Colonic mucosa (tissue), 4 donors: ENCODE measurements at regions not wholly inside any gene's neighbourhood (a gene's known extent, or its start where the extent isn't known, plus 50 kb on each side); places are given as distances from the start of the nearest gene placed in this dataset.

Experiments used
- DNase-seq: peaks from one replicate; pipeline ENCODE4 v3.0.0-alpha.2; 2020
- H3K27ac ChIP-seq: fragments of 200-600 bp; one replicate; pipeline ENCODE4 v1.8.0; 2021
- H3K27me3 ChIP-seq: fragments of 200-600 bp; one replicate; pipeline ENCODE4 v1.8.0; 2021
- H3K36me3 ChIP-seq: fragments of 200-600 bp; one replicate; pipeline ENCODE4 v1.8.0; 2021
- H3K4me1 ChIP-seq: fragments of 200-600 bp; one replicate; pipeline ENCODE4 v1.8.0; 2021; ENCODE audit warnings: mild to moderate bottlenecking
- H3K4me3 ChIP-seq: fragments of 200-600 bp; one replicate; pipeline ENCODE4 v1.8.0; 2021
- H3K9ac ChIP-seq, 2 donors: one replicate each; pipeline ENCODE4 v1.7.0; 2013; ENCODE audit warnings: control low read depth in 2 of 2, low read depth in 2 of 2, low read length in 2 of 2
- H3K9me3 ChIP-seq: fragments of 200-600 bp; one replicate; pipeline ENCODE4 v1.8.0; 2021
- intact Hi-C: fragments of 100-400 bp; cut with DNase I; formaldehyde crosslinking; loops from one replicate; pipeline ENCODE4 v1.14.1; 2022
- TF ChIP-seq, protein P1 (sequence below): fragments of 200-600 bp; IDR thresholded peaks from one replicate; pipeline ENCODE4 v1.8.0; 2022; ENCODE audit warnings: antibody characterized with exemption, mild to moderate bottlenecking
- donor health status: healthy.
- donor health status: DM: no; HTN: no; CAD: no.
- donor health status: DM: no; HTN: no; CAD: no.

DNA sequence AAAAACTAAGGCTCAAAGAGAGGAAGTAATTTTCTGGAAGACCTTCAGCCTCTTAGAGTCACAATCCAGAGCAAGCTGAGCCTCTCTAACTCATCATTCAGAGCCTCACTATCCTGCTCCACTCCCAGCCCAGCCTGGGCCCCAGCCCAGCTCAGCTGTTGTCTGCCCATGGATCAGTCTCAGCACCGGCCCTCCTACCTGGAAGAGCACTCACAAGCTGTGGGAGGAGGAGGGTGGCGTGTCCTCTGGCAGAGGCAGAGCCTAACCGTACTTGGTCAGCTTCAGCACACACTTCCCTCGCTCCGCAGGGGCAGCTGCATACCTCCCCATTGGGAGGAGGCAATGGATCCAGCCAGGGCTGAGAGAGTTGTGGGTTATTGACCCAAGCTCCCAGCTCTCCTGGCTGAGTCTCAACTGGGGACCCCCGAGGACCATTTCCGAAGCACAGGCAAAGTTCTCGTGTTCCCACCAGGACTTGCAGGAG is 66.7 kb upstream of the GPR26 start:
- no peaks in the 10 kb centered on the region for H3K4me1 ChIP-seq
- no peak overlapping the region for H3K27ac ChIP-seq
- TF ChIP-seq, protein P1, sequence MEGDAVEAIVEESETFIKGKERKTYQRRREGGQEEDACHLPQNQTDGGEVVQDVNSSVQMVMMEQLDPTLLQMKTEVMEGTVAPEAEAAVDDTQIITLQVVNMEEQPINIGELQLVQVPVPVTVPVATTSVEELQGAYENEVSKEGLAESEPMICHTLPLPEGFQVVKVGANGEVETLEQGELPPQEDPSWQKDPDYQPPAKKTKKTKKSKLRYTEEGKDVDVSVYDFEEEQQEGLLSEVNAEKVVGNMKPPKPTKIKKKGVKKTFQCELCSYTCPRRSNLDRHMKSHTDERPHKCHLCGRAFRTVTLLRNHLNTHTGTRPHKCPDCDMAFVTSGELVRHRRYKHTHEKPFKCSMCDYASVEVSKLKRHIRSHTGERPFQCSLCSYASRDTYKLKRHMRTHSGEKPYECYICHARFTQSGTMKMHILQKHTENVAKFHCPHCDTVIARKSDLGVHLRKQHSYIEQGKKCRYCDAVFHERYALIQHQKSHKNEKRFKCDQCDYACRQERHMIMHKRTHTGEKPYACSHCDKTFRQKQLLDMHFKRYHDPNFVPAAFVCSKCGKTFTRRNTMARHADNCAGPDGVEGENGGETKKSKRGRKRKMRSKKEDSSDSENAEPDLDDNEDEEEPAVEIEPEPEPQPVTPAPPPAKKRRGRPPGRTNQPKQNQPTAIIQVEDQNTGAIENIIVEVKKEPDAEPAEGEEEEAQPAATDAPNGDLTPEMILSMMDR = no peak
- H3K4me3 ChIP-seq = no peak overlapping the region
- intact Hi-C loops = no loop called here
- H3K36me3 ChIP-seq = no peaks in the 10 kb centered on the region
- no peaks in the 10 kb centered on the region for H3K27me3 ChIP-seq
- H3K9ac ChIP-seq = no peak overlapping the region
- no peaks in the 10 kb centered on the region for H3K9me3 ChIP-seq
- no peak for DNase-seq

DNA sequence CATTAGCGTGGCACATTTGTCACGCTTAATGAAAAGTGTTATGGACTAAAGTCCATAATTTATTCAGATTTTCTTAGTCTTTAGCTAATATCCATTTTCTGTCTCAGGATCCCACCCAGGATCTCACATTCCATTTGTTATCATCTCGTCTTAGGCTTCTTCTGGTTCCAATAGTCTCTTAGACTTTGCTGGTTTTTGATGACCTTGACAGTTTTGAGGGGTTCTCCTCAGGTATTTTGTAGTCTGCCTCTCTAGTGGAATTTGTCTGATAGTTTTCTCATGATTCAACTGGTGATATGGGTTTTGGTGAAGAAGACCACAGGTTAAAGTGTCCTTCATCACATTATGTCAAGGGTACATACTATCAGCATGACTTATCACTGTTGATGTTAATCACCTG is 66.0 kb upstream of the GPR26 start:
- Histone ChIP-seq H3K36me3 (no peaks in the 10 kb centered on the region), H3K4me3 (no peak overlapping the region), H3K27ac (no peak overlapping the region), H3K9me3 (no peaks in the 10 kb centered on the region), H3K27me3 (no peaks in the 10 kb centered on the region), H3K9ac (no peak overlapping the region), H3K4me1 (no peaks in the 10 kb centered on the region)
- TF ChIP-seq, protein P1 = no peak
- intact Hi-C loops = no loop called here
- no peak for DNase-seq

DNA sequence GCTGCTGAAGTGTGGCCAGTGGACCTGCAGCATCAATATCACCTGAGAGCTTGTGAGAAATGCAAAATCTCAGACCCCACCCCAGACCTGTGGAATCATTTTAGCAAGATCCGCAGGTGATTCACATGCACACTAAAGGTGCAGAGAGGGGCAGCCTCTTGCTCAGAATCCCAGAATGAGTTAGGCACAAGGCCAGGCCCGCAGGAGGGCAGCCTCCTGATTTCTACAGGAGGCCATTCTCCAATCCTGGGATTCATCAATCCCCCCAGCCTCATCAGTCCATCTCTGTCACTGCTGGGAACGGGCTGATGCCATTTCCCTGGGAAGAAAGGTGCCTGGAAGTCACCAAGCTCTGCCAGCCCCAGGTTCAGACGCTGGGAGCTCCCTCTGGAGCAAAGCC is 63.0 kb upstream of the GPR26 start:
- no peaks in the 10 kb centered on the region for H3K9me3 ChIP-seq

DNA sequence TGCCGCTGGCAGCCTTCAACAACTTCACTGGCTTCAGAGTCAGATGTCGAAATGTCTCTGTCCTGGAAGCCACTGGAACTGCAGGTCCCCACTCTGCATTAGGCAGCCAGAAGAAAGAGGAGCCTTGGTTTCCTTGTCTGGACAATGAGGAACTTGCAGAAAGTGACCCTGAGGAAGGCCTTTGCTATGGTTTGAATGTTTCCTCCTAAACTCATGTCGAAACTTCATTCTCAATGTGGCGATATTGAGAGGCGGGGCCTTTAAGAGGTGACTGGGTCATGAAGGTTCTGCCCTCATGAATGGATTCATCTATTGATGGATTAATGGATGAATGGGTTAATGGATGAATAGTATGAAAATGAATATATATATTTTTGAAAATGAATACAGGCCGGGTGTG is 61.6 kb upstream of the GPR26 start:
- intact Hi-C loops = no loop called here
- Histone ChIP-seq H3K36me3 (no peaks in the 10 kb centered on the region), H3K4me3 (no peak overlapping the region), H3K9ac (no peak overlapping the region), H3K4me1 (no peaks in the 10 kb centered on the region), H3K27ac (no peak overlapping the region), H3K27me3 (no peaks in the 10 kb centered on the region), H3K9me3 (no peaks in the 10 kb centered on the region)
- DNase-seq = no peak
- TF ChIP-seq, protein P1 = no peak

More for the DNA sequence above, 63.0 kb upstream of the GPR26 start:
- intact Hi-C loops = no loop called here
- no peak for DNase-seq
- Histone ChIP-seq H3K36me3 (no peaks in the 10 kb centered on the region), H3K9ac (no peak overlapping the region), H3K27ac (no peak overlapping the region), H3K4me1 (no peaks in the 10 kb centered on the region), H3K4me3 (no peak overlapping the region), H3K27me3 (no peaks in the 10 kb centered on the region)
- TF ChIP-seq, protein P1 = no peak

DNA sequence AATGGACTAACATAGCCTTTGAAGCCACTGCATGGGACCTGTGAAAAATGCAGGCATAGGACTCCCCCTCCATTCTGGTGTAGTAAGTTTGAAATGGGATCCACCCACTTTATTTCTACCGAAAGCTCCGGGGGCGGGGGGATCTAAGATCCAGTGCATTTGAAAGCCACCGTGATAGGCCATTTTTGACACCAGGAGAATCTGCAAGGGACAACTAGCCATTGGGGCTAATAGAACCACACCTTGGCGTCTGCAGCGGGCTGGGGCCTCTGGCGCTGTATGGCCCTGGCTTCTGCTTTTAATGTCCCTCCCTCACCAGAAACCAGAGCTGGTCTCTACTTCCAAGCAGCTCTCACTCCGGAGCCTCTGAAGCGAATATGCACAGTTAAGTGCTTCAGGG is 60.1 kb upstream of the GPR26 start:
- H3K9me3 ChIP-seq = no peaks in the 10 kb centered on the region
- no peak overlapping the region for H3K4me3 ChIP-seq
- intact Hi-C loops = no loop called here
- H3K27me3 ChIP-seq = no peaks in the 10 kb centered on the region
- no peak overlapping the region for H3K9ac ChIP-seq
- no peaks in the 10 kb centered on the region for H3K4me1 ChIP-seq
- DNase-seq = no peak
- no peaks in the 10 kb centered on the region for H3K36me3 ChIP-seq
- no peak overlapping the region for H3K27ac ChIP-seq
- TF ChIP-seq, protein P1 = no peak

DNA sequence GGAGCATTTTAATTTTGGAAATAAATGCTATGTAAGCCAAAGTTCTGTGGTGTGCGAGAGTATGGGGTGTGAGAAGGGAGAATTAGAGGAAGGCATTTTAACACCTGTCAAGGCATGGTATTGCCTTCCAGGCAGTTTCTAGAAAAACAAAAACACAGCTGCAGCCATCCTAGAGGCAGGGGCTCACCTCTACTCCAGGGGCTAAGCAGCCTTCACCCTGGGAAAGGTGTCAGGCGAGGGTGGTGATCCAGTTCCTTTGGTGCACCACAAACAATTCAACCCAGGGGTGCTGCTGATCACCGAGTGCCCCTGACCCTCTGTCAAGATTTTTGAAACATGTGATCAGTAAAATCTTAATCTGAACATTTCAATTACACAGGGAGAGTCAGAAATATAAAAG is 59.2 kb upstream of the GPR26 start:
- Histone ChIP-seq H3K4me3 (no peak overlapping the region), H3K36me3 (no peaks in the 10 kb centered on the region), H3K27me3 (no peaks in the 10 kb centered on the region), H3K27ac (no peak overlapping the region), H3K9me3 (no peaks in the 10 kb centered on the region), H3K9ac (no peak overlapping the region), H3K4me1 (no peaks in the 10 kb centered on the region)
- no peak for DNase-seq
- TF ChIP-seq, protein P1 = no peak
- intact Hi-C loops = no loop called here
